ENCODE measurements at regions not wholly inside any gene's neighbourhood (a gene's known extent, or its start where the extent isn't known, plus 50 kb on each side); places are given as distances from the start of the nearest gene placed in this dataset.

DNA sequence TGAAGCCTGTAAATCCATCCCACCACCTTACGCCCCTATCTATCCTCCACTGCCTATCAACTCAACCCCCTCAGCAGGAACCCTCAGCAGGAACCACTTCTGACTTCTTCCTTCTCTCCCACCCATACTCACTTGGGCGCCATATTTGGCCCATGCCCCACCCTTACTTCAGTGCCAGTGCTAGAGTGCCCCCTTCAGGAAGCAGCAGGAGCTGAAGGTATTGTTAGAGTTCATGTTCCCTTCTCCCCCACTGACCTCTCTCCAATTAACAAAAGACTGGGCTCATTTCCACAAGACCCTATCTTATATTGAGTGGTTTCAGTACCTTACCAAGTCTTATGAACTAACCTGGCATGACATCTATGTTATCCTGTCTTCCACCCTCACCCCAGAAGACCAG lies 363.1 kb upstream of the SLIT2 start:
- intact Hi-C loops (cut with micrococcal nuclease) = no loop called here
- H3K27me3 Mint-ChIP-seq = no peaks in the 10 kb centered on the region
- Histone ChIP-seq H3K36me3 (ENCODE audit: control insufficient read depth in 2 of 3, insufficient read depth in 3 of 3, low read length in 3 of 3) (no peaks in the 10 kb centered on the region), H3K27me3 (ENCODE audit: control insufficient read depth in 2 of 2, insufficient read depth in 2 of 2, low read length in 2 of 2) (no peaks in the 10 kb centered on the region), H3K4me3 (ENCODE audit: low read length) (no peak overlapping the region), H3K4me1 (ENCODE audit: control insufficient read depth in 2 of 2, insufficient read depth in 2 of 2, low read length in 2 of 2) (no peaks in the 10 kb centered on the region), H3K27ac (ENCODE audit: low read depth, low read length) (no peak overlapping the region), H3K9me3 (ENCODE audit: control insufficient read depth in 2 of 3, low read length in 3 of 3) (peaks cover 0 to 4% (median 0%) of the 10 kb centered on the region in 3 experiments)
- ChIA-PET POLR2A (no interaction called here), CTCF (no interaction called here)
- H3K36me3 Mint-ChIP-seq = no peaks in the 10 kb centered on the region
- DNase-seq (no peak), ATAC-seq (no peak)
- no peak overlapping the region for H3K4me3 Mint-ChIP-seq
- no peaks in the 10 kb centered on the region for H3K4me1 Mint-ChIP-seq
- peaks cover 0 to 23% (median 10%) of the 10 kb centered on the region in 11 donors for H3K9me3 Mint-ChIP-seq
- no peak overlapping the region for H3K27ac Mint-ChIP-seq

DNA sequence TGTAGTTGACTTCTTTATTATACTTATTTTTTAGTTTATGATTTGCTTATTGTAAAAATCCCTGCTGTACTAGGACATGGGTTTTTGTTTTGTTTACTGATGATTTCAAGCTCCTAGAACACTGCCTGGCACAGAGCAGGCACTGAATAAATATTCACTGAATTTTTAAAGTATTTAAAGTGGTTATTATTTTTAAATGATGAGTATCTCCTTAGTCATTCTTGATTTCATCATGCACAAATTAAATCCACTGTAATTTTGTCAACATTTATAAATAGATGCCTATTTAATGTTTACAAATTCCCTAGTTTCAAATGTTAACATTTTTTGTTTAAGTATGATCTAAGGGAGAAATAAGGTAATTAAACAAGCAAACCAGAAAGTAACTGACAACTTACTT lies 367.9 kb upstream of the SLIT2 start:
- Histone ChIP-seq H3K27ac (ENCODE audit: low read depth, low read length) (no peak overlapping the region), H3K4me1 (ENCODE audit: control insufficient read depth in 2 of 2, insufficient read depth in 2 of 2, low read length in 2 of 2) (no peaks in the 10 kb centered on the region), H3K36me3 (ENCODE audit: control insufficient read depth in 2 of 3, insufficient read depth in 3 of 3, low read length in 3 of 3) (no peaks in the 10 kb centered on the region), H3K27me3 (ENCODE audit: control insufficient read depth in 2 of 2, insufficient read depth in 2 of 2, low read length in 2 of 2) (no peaks in the 10 kb centered on the region), H3K4me3 (ENCODE audit: low read length) (no peak overlapping the region), H3K9me3 (ENCODE audit: control insufficient read depth in 2 of 3, low read length in 3 of 3) (no peaks in the 10 kb centered on the region)
- ATAC-seq (no peak), DNase-seq (no peak)
- H3K4me3 Mint-ChIP-seq = no peak overlapping the region
- no peak overlapping the region for H3K27ac Mint-ChIP-seq
- H3K9me3 Mint-ChIP-seq = peaks cover 0 to 32% (median 10%) of the 10 kb centered on the region in 11 donors
- intact Hi-C loops (cut with micrococcal nuclease) = no loop called here
- POLR2A ChIA-PET = no interaction called here
- CTCF ChIA-PET = no interaction called here
- H3K36me3 Mint-ChIP-seq = no peaks in the 10 kb centered on the region
- no peaks in the 10 kb centered on the region for H3K27me3 Mint-ChIP-seq
- no peaks in the 10 kb centered on the region for H3K4me1 Mint-ChIP-seq

DNA sequence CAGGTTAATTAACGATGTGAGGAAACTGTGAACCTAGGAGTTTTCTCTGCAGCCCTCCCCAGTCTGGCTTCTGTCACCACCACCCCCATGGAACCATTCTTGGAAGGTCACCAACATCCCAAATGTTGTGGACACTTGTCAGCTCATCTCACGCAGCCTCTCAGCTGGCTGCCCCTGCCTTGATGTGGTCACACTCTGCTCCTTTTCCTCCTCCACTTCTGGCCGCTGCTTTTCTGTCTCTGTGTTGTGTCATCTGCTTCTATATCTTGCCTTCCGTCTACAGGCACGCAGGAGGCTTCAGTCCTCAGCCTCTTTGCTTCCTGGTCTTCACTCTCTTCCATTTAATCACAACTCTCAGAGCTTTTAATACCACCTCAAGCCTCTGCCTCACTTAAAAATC lies 371.5 kb upstream of the SLIT2 start:
- no peak overlapping the region for H3K27ac ChIP-seq (ENCODE audit: low read depth, low read length)
- no peaks in the 10 kb centered on the region for H3K4me1 ChIP-seq (ENCODE audit: control insufficient read depth in 2 of 2, insufficient read depth in 2 of 2, low read length in 2 of 2)
- H3K27me3 ChIP-seq (ENCODE audit: control insufficient read depth in 2 of 2, insufficient read depth in 2 of 2, low read length in 2 of 2) = no peaks in the 10 kb centered on the region
- no peaks in the 10 kb centered on the region for H3K9me3 ChIP-seq (ENCODE audit: control insufficient read depth in 2 of 3, low read length in 3 of 3)
- H3K36me3 ChIP-seq (ENCODE audit: control insufficient read depth in 2 of 3, insufficient read depth in 3 of 3, low read length in 3 of 3) = no peaks in the 10 kb centered on the region
- Mint-ChIP-seq H3K4me3 (no peak overlapping the region), H3K36me3 (no peaks in the 10 kb centered on the region), H3K4me1 (no peaks in the 10 kb centered on the region), H3K27me3 (no peaks in the 10 kb centered on the region), H3K27ac (no peak overlapping the region), H3K9me3 (peaks cover 0 to 24% (median 6%) of the 10 kb centered on the region in 11 donors)
- ChIA-PET POLR2A (no interaction called here), CTCF (no interaction called here)
- no peak overlapping the region for H3K4me3 ChIP-seq (ENCODE audit: low read length)
- DNase-seq (no peak), ATAC-seq (no peak)
- intact Hi-C loops (cut with micrococcal nuclease) = no loop called here

DNA sequence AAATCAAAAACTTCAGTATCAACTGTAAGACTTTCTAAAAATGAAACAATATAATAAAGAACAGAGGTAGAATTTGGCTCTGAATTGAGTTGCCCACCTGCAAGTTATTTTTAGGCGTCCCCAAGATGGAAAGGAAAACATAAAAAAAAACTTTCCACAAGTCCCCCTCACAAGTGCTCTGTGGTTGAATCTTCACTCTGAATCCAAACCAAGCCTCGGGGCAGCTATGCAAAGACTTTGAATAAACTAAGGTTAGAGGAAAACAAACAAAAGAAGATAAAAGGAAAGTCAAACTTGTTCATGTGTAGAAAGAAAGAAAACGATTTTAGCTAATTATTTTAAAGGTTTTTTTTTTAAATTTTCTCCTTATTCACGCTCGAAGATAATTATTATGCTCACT lies 372.4 kb upstream of the SLIT2 start:
- Mint-ChIP-seq H3K4me1 (no peaks in the 10 kb centered on the region), H3K27me3 (no peaks in the 10 kb centered on the region), H3K9me3 (peaks cover 1 to 24% (median 6%) of the 10 kb centered on the region in 11 donors), H3K36me3 (no peaks in the 10 kb centered on the region), H3K27ac (no peak overlapping the region), H3K4me3 (no peak overlapping the region)
- no peaks in the 10 kb centered on the region for H3K9me3 ChIP-seq (ENCODE audit: control insufficient read depth in 2 of 3, low read length in 3 of 3)
- no peaks in the 10 kb centered on the region for H3K4me1 ChIP-seq (ENCODE audit: control insufficient read depth in 2 of 2, insufficient read depth in 2 of 2, low read length in 2 of 2)
- ChIA-PET CTCF (no interaction called here), POLR2A (no interaction called here)
- no peak overlapping the region for H3K4me3 ChIP-seq (ENCODE audit: low read length)
- H3K27me3 ChIP-seq (ENCODE audit: control insufficient read depth in 2 of 2, insufficient read depth in 2 of 2, low read length in 2 of 2) = no peaks in the 10 kb centered on the region
- DNase-seq = no peak
- H3K36me3 ChIP-seq (ENCODE audit: control insufficient read depth in 2 of 3, insufficient read depth in 3 of 3, low read length in 3 of 3) = no peaks in the 10 kb centered on the region
- intact Hi-C loops (cut with micrococcal nuclease) = no loop called here
- H3K27ac ChIP-seq (ENCODE audit: low read depth, low read length) = no peak overlapping the region
- no peak for ATAC-seq

DNA sequence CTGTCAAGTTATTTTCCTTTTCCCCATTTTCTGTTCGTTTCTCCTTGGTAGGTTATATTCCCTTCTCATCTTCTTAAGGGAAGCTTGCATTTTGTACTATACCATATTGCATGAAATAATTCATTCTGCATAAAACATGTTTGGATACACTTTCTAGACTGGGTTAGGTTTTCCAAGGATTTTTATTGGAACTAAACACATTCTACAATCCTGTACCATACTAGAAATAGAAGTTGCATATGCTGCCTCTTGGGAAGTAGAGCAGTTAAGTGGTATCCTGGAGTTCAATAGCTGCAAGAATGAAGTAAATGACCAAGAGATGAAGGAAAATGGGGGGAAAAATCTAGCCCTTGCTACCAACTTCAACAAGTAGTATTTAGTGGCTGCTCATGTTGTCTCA lies 393.7 kb upstream of the SLIT2 start:
- no peaks in the 10 kb centered on the region for H3K27me3 ChIP-seq (ENCODE audit: control insufficient read depth in 2 of 2, insufficient read depth in 2 of 2, low read length in 2 of 2)
- peaks cover 0 to 8% (median 0%) of the 10 kb centered on the region in 3 experiments for H3K9me3 ChIP-seq (ENCODE audit: control insufficient read depth in 2 of 3, low read length in 3 of 3)
- intact Hi-C loops (cut with micrococcal nuclease) = no loop called here
- H3K27ac ChIP-seq (ENCODE audit: low read depth, low read length) = no peak overlapping the region
- H3K4me1 ChIP-seq (ENCODE audit: control insufficient read depth in 2 of 2, insufficient read depth in 2 of 2, low read length in 2 of 2) = no peaks in the 10 kb centered on the region
- no peak for DNase-seq
- Mint-ChIP-seq H3K4me1 (no peaks in the 10 kb centered on the region), H3K27ac (no peak overlapping the region), H3K36me3 (no peaks in the 10 kb centered on the region), H3K27me3 (no peaks in the 10 kb centered on the region), H3K4me3 (no peak overlapping the region), H3K9me3 (peaks cover 0 to 17% (median 8%) of the 10 kb centered on the region in 11 donors)
- no peak for ATAC-seq
- ChIA-PET POLR2A (no interaction called here), CTCF (no interaction called here)
- no peak overlapping the region for H3K4me3 ChIP-seq (ENCODE audit: low read length)
- no peaks in the 10 kb centered on the region for H3K36me3 ChIP-seq (ENCODE audit: control insufficient read depth in 2 of 3, insufficient read depth in 3 of 3, low read length in 3 of 3)

DNA sequence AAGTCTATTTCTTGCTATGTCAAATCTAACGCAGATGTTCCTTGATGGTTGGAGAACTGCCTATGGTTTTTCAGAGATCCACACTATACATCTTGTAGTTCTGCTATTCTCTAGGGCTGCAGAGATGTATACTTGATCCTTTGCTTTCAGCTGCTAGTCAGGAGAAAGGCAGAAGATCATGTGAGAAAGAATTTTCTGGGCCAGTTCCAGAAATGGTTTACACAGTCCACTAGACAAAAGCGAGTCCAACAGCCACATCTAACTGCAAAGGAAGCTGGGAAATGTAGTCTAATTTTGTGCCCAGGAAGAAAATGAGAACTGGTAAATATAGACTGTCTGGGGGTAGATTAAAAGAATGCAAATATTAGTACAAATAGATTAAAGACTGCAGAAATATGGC lies 394.3 kb upstream of the SLIT2 start:
- CTCF ChIA-PET = no interaction called here
- Histone ChIP-seq H3K4me1 (ENCODE audit: control insufficient read depth in 2 of 2, insufficient read depth in 2 of 2, low read length in 2 of 2) (no peaks in the 10 kb centered on the region), H3K27me3 (ENCODE audit: control insufficient read depth in 2 of 2, insufficient read depth in 2 of 2, low read length in 2 of 2) (no peaks in the 10 kb centered on the region), H3K36me3 (ENCODE audit: control insufficient read depth in 2 of 3, insufficient read depth in 3 of 3, low read length in 3 of 3) (no peaks in the 10 kb centered on the region), H3K9me3 (ENCODE audit: control insufficient read depth in 2 of 3, low read length in 3 of 3) (peaks cover 0 to 8% (median 0%) of the 10 kb centered on the region in 3 experiments), H3K4me3 (ENCODE audit: low read length) (no peak overlapping the region), H3K27ac (ENCODE audit: low read depth, low read length) (no peak overlapping the region)
- Mint-ChIP-seq H3K27ac (no peak overlapping the region), H3K9me3 (peaks cover 0 to 17% (median 7%) of the 10 kb centered on the region in 11 donors), H3K36me3 (peaks cover 0 to 2% (median 0%) of the 10 kb centered on the region in 5 donors), H3K27me3 (no peaks in the 10 kb centered on the region), H3K4me3 (no peak overlapping the region), H3K4me1 (no peaks in the 10 kb centered on the region)
- ATAC-seq = no peak
- POLR2A ChIA-PET = no interaction called here
- no peak for DNase-seq
- intact Hi-C loops (cut with micrococcal nuclease) = no loop called here

DNA sequence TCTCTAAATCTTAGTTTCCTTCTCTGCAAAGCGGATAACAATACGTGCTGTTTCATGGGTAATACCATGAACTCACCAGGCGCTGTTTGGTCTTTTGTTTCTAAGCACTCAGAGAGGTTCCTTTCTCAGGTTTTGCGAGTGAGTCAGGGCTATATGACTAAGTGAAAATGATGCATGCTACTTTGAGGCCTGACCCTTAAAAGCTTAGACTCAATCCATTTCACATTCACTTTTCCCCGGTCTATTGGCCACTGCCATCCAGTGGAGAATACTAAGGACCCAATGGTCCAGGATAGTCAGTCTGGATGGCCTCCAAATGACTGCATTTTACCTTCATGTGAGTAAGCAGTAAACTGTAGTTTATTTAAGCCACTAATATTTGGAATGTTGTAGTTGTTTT lies 400.8 kb upstream of the SLIT2 start:
- H3K36me3 Mint-ChIP-seq = peaks cover 0 to 6% (median 0%) of the 10 kb centered on the region in 5 donors
- POLR2A ChIA-PET = no interaction called here
- Histone ChIP-seq H3K27me3 (ENCODE audit: control insufficient read depth in 2 of 2, insufficient read depth in 2 of 2, low read length in 2 of 2) (no peaks in the 10 kb centered on the region), H3K36me3 (ENCODE audit: control insufficient read depth in 2 of 3, insufficient read depth in 3 of 3, low read length in 3 of 3) (no peaks in the 10 kb centered on the region), H3K27ac (ENCODE audit: low read depth, low read length) (no peak overlapping the region), H3K4me1 (ENCODE audit: control insufficient read depth in 2 of 2, insufficient read depth in 2 of 2, low read length in 2 of 2) (no peaks in the 10 kb centered on the region), H3K4me3 (ENCODE audit: low read length) (no peak overlapping the region), H3K9me3 (ENCODE audit: control insufficient read depth in 2 of 3, low read length in 3 of 3) (peaks cover 0 to 8% (median 0%) of the 10 kb centered on the region in 3 experiments)
- H3K9me3 Mint-ChIP-seq = peaks cover 0 to 15% (median 5%) of the 10 kb centered on the region in 11 donors
- H3K27ac Mint-ChIP-seq = no peak overlapping the region
- no peaks in the 10 kb centered on the region for H3K4me1 Mint-ChIP-seq
- DNase-seq (no peak), ATAC-seq (no peak)
- CTCF ChIA-PET = no interaction called here
- no peaks in the 10 kb centered on the region for H3K27me3 Mint-ChIP-seq
- intact Hi-C loops (cut with micrococcal nuclease) = no loop called here
- no peak overlapping the region for H3K4me3 Mint-ChIP-seq
